HG02852 (cell line): ENCODE measurements at regions not wholly inside any gene's neighbourhood (a gene's known extent, or its start where the extent isn't known, plus 50 kb on each side); places are given as distances from the start of the nearest gene placed in this dataset.
"Not testable (repeated sequence)": the region's sequence is repeated elsewhere in the genome, so short reads cannot be mapped to it uniquely, and the experiment has no call there.

Experiments
- ATAC-seq: cut with Tn5 transposase; IDR thresholded peaks from one replicate; pipeline ENCODE4 v1.9.1; 2021; ENCODE audit warnings: mild to moderate bottlenecking, moderate library complexity; ENCODE audit not compliant: unreplicated experiment

GRCh38 chr1:168422203-168422847, 121.5 kb downstream of the XCL2 start:
- ATAC-seq, result no peak

- no peak for ATAC-seq
Measured at GRCh38 chr1:168421399-168422004, 122.3 kb downstream of the XCL2 start.

DNA sequence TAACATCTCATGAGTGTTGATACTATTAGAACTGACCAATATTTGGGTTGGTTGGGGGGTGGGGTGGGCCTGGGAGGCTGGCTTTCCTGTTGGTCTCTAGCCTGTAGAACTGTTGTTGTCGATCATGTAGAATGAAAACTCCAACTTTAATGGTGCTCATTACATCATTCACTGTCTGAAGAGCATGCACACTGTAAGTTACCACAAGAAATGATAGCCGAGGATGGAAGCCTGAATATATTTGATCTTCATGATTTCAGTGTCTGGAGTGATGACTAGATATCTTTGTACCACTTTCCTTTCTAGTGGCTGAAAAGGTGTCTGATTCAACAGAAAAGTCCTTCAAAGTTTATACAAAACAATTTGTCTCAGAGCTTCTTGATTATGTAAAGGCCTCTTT, 123.6 kb downstream of the XCL2 start:
- no peak for ATAC-seq

DNA sequence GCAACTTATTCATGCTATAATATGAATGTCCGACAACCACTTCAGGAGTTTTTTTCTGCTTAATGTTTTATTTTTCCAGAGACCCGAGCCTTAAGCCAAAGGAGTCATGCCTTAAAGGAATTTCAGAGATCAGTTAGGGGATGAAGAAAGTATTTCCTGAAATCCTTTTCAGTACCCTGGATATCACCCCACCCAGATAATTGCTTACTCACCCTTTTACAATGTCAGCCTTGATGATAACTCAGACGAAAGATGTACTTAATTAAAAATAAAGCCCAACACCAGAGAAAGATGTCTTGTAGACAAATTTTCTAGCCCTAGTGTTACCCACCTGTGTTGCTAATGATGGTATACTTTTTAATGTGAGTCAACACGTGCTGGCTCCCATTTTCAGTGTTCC, 124.1 kb downstream of the XCL2 start:
- no peak for ATAC-seq

DNA sequence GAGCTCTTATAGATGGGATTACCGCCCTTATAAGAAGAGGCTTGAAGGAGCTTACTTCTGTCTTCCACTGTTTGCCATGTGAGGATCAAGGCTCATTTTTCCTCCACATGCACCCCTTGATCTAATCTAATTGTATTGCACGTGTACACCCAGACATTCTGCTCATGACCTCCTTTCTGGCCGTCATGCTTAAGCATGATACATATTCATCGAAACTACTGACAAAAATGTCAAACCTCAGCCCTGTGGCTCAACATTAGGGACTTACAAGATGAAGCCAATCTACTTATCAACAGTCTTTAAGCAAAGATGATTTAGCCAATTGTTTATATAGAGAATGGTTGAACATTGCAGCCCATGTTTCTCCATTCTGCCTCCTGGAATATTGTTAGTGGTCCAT, 127.6 kb downstream of the XCL2 start:
- no peak for ATAC-seq

DNA sequence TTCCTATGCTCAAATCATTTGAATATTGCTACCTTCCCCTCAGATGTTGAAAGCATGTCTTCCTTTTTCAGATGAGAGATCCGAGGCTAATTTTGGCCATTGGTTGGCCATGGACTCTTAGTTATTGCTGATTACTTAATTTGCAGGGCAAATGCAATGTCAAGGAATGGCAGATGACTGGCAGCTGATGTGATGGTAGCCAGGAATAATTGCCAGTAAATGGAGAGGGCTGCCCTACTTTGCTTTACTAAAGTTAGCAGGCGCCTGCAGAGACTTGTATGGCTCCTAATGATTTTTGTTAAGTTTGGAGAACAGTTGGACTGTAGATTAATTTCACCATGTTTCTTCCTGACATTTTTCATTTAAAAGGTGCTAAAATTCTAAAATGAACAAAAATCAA, 128.9 kb downstream of the XCL2 start:
- no peak for ATAC-seq

- no peak for ATAC-seq
Measured at GRCh38 chr1:168410464-168410863, 129.8 kb downstream of the TBX19 start.

- peak; percentile 73 for ATAC-seq
Measured at GRCh38 chr1:168408884-168409283, 128.2 kb downstream of the TBX19 start.

GRCh38 chr1:168408539-168408865, 127.8 kb downstream of the TBX19 start:
- ATAC-seq, result no peak

DNA sequence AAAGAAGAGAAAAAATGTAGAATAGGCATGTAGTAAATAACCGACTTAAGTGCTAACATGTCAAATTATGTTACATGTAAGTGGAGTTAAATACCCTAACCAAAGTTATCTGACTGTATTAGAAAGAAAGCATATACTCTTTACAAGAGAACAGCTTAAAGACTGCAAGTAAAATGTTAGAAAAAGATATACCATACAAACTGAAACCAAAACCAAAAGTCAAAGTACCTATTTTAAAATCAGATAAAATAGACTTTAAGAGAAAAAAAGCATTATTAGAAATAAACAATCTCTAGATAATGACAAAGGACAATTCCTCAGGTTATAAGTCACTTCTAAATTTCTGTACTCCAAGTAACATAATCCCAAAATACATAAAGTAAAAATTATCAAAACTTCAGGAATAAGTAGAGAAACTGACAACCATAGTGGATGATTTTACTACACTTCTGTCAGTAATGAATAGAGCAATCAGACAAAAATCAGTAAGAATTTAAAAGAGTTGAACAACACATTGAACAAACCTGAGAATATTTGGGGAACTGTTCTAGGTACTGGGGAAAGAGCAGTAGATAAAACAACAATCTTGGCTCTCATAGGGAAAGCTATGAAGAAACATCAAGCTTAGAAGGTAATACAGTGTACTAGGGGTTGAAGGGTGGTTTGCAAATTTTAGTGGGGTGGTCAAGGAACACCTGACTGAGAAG, 127.3 kb downstream of the TBX19 start:
- ATAC-seq, result no peak

- no peak for ATAC-seq
Measured at GRCh38 chr1:168405906-168406549, 125.4 kb downstream of the TBX19 start.

DNA sequence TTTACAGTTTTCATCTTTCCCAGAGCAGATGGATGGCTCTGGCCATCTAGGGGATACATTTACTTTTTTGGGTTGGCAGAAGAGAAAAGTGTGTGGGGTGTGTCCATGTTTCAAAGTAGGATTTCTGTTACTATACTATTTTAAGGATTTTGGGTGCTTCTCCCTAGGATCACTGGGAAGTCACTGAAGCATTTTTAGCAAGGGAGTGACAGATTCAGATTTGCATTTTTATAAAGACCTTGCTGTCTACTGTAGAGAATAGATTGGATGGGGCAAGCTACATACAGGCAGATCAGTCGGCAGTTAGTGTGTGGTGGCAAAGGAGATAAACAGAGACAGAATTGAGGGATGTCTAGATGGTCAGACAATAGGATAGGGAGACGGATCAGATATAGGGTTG, 122.5 kb downstream of the TBX19 start:
- ATAC-seq, result no peak

DNA sequence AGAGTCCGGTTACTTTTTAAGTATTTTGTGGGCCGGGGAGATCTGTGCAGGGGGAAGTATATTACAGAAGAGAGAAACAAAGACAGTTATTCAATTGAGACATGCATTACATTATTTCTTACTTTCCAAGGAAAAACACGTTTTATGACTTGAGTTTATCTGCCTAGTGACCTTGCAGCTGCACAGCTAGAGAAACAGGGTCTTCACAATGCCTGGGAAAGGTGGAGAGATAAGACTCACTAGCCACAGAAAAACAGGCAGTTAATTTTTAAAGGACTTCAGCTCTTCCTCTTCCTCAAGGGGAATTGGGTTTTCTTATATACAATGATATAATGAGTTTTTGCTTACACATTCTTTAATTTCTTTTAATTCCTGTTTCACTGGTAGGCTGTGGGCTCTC, 121.8 kb downstream of the TBX19 start:
- not testable (repeated sequence) for ATAC-seq

- no peak for ATAC-seq
Measured at GRCh38 chr1:168401341-168401740, 120.7 kb downstream of the TBX19 start.

GRCh38 chr1:168400139-168400538, 119.5 kb downstream of the TBX19 start:
- no peak for ATAC-seq

- no peak for ATAC-seq
Measured at GRCh38 chr1:168397806-168398205, 117.1 kb downstream of the TBX19 start.

DNA sequence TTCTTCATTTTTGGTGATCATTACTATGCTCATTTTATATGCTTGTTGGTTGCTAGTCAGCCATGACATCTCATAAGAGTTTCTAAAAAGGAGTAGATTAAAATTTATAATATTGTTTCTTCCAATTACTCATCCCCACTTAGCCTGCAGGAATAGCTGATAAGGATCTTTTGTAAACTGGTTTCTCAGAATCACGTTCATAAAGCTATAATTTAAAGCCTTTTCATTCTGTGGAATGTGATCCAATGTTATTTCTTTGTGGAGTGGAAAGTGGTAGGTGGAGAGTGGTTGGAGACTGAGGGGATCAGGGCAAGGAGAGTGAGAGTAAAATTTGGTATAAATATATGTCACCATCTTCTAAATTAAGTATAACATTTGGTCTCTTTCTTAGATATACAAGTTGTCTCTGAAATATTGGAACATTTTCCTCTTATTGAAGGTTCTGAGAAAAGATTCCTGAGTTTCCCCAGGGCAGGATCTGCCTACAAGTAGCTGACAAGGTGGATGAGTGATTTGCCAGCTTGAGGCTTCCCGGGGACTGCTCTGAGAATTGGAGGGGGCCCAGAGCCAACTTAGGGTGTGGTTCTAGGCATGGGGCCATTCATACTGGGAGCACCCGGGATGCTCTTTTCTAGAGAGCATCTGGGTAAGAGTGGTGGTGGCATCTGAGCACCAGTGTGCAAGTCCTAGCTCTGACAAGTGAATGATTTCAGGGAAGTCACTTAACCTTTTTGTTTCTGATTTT, 116.4 kb downstream of the TBX19 start:
- ATAC-seq, result no peak

DNA sequence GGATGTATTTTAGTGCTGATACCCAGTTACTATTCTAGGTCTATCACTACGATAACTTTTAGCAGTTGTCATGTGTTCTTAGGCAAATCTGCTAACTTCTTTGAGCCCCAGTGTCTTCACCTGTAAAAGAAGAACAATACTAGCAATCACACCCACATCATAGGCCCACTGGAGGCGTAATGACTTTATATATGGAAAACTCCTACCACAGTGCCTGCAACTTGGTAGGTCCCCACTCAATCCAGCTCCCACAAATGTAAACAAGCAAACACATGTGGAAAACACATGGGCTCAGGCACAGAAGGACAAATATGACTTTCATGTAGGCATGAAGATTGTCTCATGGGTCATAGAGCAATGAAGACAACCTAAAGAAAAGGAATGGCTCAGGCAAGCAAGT, 115.8 kb downstream of the TBX19 start:
- no peak for ATAC-seq

DNA sequence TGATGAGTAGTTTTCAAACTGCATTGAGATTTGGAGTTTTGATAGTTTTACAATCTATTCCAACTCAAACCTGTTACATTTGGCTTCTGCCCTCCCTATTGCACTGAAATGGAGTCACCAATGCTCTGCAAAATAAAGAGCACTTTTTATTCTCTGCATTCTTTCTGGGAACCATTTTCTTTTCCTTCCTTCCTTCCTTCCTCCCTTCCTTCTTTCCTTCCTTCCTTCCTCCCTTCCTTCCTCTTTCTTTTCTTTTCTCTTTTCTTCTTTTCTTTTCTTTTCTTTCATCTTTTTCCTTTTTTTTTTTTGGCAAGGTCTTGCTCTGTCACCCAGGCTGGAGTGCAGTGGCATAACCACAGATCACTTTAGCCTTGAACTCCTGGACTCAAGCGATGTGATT, 114.2 kb downstream of the TBX19 start:
- no peak for ATAC-seq

DNA sequence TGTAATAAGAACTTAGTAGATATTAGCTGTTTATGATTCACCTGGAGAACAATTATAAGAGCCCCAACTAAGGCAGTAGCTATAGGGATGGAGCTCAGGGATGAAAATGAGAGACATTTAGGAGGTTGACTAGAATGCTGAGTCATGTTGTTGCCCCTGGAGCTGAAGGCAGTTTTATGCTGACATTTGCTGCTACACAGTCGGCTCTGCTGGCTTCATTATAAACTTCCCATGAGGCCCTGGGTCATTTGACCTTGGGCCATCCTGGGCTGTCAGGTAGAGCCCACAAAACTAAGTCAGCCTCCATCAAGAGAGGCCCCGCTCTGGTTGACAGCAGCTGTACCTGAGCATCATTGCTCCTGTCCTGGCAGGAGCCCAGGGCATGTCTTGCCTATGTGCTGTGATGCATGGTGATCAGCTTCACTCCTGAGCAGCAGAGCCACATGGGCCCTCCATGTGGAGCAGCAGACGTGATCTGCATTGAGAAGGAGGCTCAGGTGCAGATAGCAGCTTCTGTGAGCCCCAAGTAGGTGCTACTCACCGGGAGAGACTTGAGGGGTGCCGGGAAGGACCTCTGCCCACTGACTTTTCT, 112.4 kb downstream of the TBX19 start:
- no peak for ATAC-seq
